Immature natural killer cell (primary cell): ENCODE measurements at regions not wholly inside any gene's neighbourhood (a gene's known extent, or its start where the extent isn't known, plus 50 kb on each side); places are given as distances from the start of the nearest gene placed in this dataset.
A peak's percentile ranks its signal among the peaks of the same experiment; 100 is the strongest.
"Not testable (repeated sequence)": the region's sequence is repeated elsewhere in the genome, so short reads cannot be mapped to it uniquely, and the experiment has no call there.

Experiments used
- DNase-seq, 3 donors: peaks; one replicate each; pipeline ENCODE4 v3.0.0; 2022; ENCODE audit warnings: mixed read lengths in 1 of 3
- H3K27ac Mint-ChIP-seq, 6 donors: one replicate each; pipeline ENCODE4 v1.8.0; 2020; ENCODE audit warnings: mixed read lengths in 6 of 6, mild to moderate bottlenecking in 5 of 6, inconsistent platforms in 4 of 6, moderate library complexity in 3 of 6
- H3K27me3 Mint-ChIP-seq, 3 donors: one replicate each; pipeline ENCODE4 v1.8.0; 2020 to 2021; ENCODE audit warnings: low read depth in 3 of 3, mild to moderate bottlenecking in 3 of 3, mixed read lengths in 3 of 3, moderate library complexity in 3 of 3, inconsistent platforms in 1 of 3
- H3K36me3 Mint-ChIP-seq, 3 donors: one replicate each; pipeline ENCODE4 v1.8.0; 2020; ENCODE audit warnings: mixed read lengths in 3 of 3, inconsistent platforms in 2 of 3, mild to moderate bottlenecking in 2 of 3
- H3K4me1 Mint-ChIP-seq, 2 donors: one replicate each; pipeline ENCODE4 v1.8.0; 2020; ENCODE audit warnings: inconsistent platforms in 2 of 2, mild to moderate bottlenecking in 2 of 2, mixed read lengths in 2 of 2, moderate library complexity in 1 of 2
- H3K4me3 Mint-ChIP-seq, 5 donors: one replicate each; pipeline ENCODE4 v1.8.0; 2020; ENCODE audit warnings: mild to moderate bottlenecking in 5 of 5, mixed read lengths in 5 of 5, inconsistent platforms in 3 of 5, moderate library complexity in 3 of 5
- H3K9me3 Mint-ChIP-seq, 6 donors: one replicate each; pipeline ENCODE4 v1.8.0; 2020; ENCODE audit warnings: mild to moderate bottlenecking in 6 of 6, mixed read lengths in 6 of 6, inconsistent platforms in 4 of 6, moderate library complexity in 3 of 6

- not testable (repeated sequence) for H3K4me3 Mint-ChIP-seq, DNase-seq, H3K27ac Mint-ChIP-seq, H3K36me3 Mint-ChIP-seq, H3K4me1 Mint-ChIP-seq, H3K27me3 Mint-ChIP-seq
- H3K9me3 Mint-ChIP-seq, result peaks cover 0 to 29% (median 2%) of the 10 kb centered on the region in 6 donors
Observed at GRCh38 chr6:104676679-104677078, 183.0 kb downstream of the HACE1 start.

- H3K9me3 Mint-ChIP-seq, result peaks cover 0 to 29% (median 2%) of the 10 kb centered on the region in 6 donors
- not testable (repeated sequence) for H3K4me1 Mint-ChIP-seq, DNase-seq, H3K4me3 Mint-ChIP-seq, H3K36me3 Mint-ChIP-seq, H3K27ac Mint-ChIP-seq, H3K27me3 Mint-ChIP-seq
Observed at GRCh38 chr6:104675161-104675560, 184.6 kb downstream of the HACE1 start.

GRCh38 chr6:104673078-104673477, 186.6 kb downstream of the HACE1 start:
- not testable (repeated sequence) for DNase-seq, H3K27ac Mint-ChIP-seq

GRCh38 chr6:104671591-104671891, 188.2 kb downstream of the HACE1 start:
- DNase-seq, H3K4me1 Mint-ChIP-seq, H3K36me3 Mint-ChIP-seq, H3K27me3 Mint-ChIP-seq: not testable (repeated sequence)
- Mint-ChIP-seq H3K4me3 (peak overlapping the region in 1 of 5 donors; percentile 75), H3K9me3 (peaks cover 0 to 29% (median 2%) of the 10 kb centered on the region in 6 donors), H3K27ac (peak overlapping the region in 2 of 6 donors; percentile 87 to 88)

More at GRCh38 chr6:104673078-104673477, 186.6 kb downstream of the HACE1 start:
- not testable (repeated sequence) for H3K4me1 Mint-ChIP-seq, H3K36me3 Mint-ChIP-seq, H3K4me3 Mint-ChIP-seq, H3K27me3 Mint-ChIP-seq
- peaks cover 0 to 29% (median 2%) of the 10 kb centered on the region in 6 donors for H3K9me3 Mint-ChIP-seq

GRCh38 chr6:104670834-104671590, 188.7 kb downstream of the HACE1 start:
- not testable (repeated sequence) for H3K36me3 Mint-ChIP-seq, H3K27me3 Mint-ChIP-seq, H3K4me1 Mint-ChIP-seq
- H3K4me3 Mint-ChIP-seq, result peak overlapping the region in 1 of 5 donors; percentile 75
- H3K27ac Mint-ChIP-seq, result peak overlapping the region in 2 of 6 donors; percentile 87 to 88
- peaks cover 0 to 29% (median 2%) of the 10 kb centered on the region in 6 donors for H3K9me3 Mint-ChIP-seq
- DNase-seq, result peak in 1 of 3 donors; percentile 58

DNA sequence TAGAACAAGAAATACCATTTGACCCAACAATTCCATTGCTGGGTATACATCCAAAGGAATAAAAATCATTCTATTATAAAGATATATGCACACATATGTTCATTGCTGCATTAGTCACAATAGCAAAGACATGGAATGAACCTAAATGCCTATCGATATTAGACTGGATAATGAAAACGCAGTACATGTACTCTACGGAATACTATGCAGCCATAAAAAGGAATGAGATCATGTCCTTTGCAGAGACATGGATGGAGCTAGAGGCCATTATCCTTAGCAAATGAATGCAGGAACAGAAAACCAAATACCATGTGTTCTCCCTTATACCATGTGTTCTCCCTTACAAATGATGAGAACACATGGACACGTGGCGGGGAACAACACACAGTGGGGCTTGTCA, 190.2 kb downstream of the HACE1 start:
- Mint-ChIP-seq H3K36me3 (no peaks in the 10 kb centered on the region), H3K27ac (no peak overlapping the region), H3K4me1 (no peaks in the 10 kb centered on the region), H3K4me3 (no peak overlapping the region), H3K9me3 (peaks cover 0 to 27% (median 3%) of the 10 kb centered on the region in 6 donors), H3K27me3 (peaks cover 3 to 6% (median 4%) of the 10 kb centered on the region in 3 donors)
- no peak for DNase-seq

DNA sequence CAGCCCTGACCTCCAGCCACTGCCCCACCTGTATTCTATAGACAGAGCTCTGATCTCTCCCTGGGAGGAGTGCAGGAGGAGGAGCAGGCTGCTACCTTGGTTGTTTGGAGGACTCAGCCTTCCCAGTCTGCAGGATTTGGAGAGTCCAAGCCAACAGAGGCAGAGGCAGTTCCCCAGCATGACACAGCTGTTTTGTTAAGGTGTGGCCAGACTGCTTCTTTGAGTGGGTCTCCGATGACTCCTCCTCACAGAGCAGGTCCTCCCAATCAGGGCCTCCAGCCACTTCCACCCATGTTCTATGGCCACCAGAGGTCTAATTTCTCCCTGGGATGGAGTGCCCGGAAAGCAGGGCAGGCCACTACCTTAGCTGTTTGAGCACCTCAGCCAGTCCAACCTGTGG, 203.5 kb downstream of the HACE1 start:
- Mint-ChIP-seq H3K27ac (no peak overlapping the region), H3K9me3 (peaks cover 0 to 7% (median under 1%) of the 10 kb centered on the region in 6 donors), H3K4me3 (no peak overlapping the region), H3K36me3 (no peaks in the 10 kb centered on the region), H3K4me1 (no peaks in the 10 kb centered on the region), H3K27me3 (no peaks in the 10 kb centered on the region)
- DNase-seq, result no peak

DNA sequence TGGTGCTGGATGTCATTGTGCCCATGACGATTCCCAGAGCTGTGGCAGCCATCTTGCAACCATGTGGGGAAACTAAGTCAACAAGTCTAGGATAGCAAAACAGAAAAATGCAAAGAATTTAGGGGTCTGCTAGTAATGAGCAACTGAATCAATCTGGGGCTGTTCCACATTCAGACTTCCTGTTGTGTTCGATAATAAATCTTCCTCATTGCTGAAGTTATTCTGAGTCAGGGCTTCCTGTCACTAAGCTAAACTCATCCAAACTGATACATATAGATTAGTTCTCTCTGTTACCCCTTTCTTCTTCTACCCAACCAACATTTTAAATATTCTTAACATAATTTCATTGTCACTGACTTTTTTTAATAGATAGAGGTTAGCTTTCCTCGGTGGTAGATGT, 205.9 kb downstream of the HACE1 start:
- Mint-ChIP-seq H3K36me3 (no peaks in the 10 kb centered on the region), H3K27ac (no peak overlapping the region), H3K27me3 (no peaks in the 10 kb centered on the region), H3K4me1 (no peaks in the 10 kb centered on the region), H3K4me3 (no peak overlapping the region), H3K9me3 (no peaks in the 10 kb centered on the region)
- no peak for DNase-seq

- H3K36me3 Mint-ChIP-seq, result peaks cover 0 to 3% (median 0%) of the 10 kb centered on the region in 3 donors
- H3K27ac Mint-ChIP-seq, result no peak overlapping the region
- no peak for DNase-seq
- no peak overlapping the region for H3K4me3 Mint-ChIP-seq
- no peaks in the 10 kb centered on the region for H3K4me1 Mint-ChIP-seq
- H3K9me3 Mint-ChIP-seq, result peaks cover 0 to 4% (median under 1%) of the 10 kb centered on the region in 6 donors
- peaks cover 5 to 10% (median 6%) of the 10 kb centered on the region in 3 donors for H3K27me3 Mint-ChIP-seq
Observed at GRCh38 chr6:104648347-104648746, 211.4 kb downstream of the HACE1 start.

- H3K4me1 Mint-ChIP-seq, result no peaks in the 10 kb centered on the region
- no peak for DNase-seq
- H3K27me3 Mint-ChIP-seq, result peaks cover 5 to 10% (median 6%) of the 10 kb centered on the region in 3 donors
- no peak overlapping the region for H3K4me3 Mint-ChIP-seq
- H3K9me3 Mint-ChIP-seq, result peaks cover 0 to 4% (median under 1%) of the 10 kb centered on the region in 6 donors
- H3K36me3 Mint-ChIP-seq, result peaks cover 0 to 3% (median 0%) of the 10 kb centered on the region in 3 donors
- H3K27ac Mint-ChIP-seq, result no peak overlapping the region
Observed at GRCh38 chr6:104644848-104645247, 214.9 kb downstream of the HACE1 start.

- H3K9me3 Mint-ChIP-seq, result peaks cover 0 to 7% (median under 1%) of the 10 kb centered on the region in 6 donors
- H3K4me1 Mint-ChIP-seq, result no peaks in the 10 kb centered on the region
- peaks cover 6 to 10% (median 6%) of the 10 kb centered on the region in 3 donors for H3K27me3 Mint-ChIP-seq
- no peak overlapping the region for H3K4me3 Mint-ChIP-seq
- H3K36me3 Mint-ChIP-seq, result peaks cover 0 to 3% (median 0%) of the 10 kb centered on the region in 3 donors
- no peak overlapping the region for H3K27ac Mint-ChIP-seq
- no peak for DNase-seq
Observed at GRCh38 chr6:104642871-104643270, 216.8 kb downstream of the HACE1 start.

- Mint-ChIP-seq H3K27me3 (peaks cover 3 to 10% (median 4%) of the 10 kb centered on the region in 3 donors), H3K27ac (no peak overlapping the region), H3K4me3 (no peak overlapping the region), H3K36me3 (peaks cover 0 to 2% (median 0%) of the 10 kb centered on the region in 3 donors), H3K4me1 (no peaks in the 10 kb centered on the region), H3K9me3 (peaks cover 0 to 7% (median under 1%) of the 10 kb centered on the region in 6 donors)
- DNase-seq, result no peak
Observed at GRCh38 chr6:104640761-104641160, 219.0 kb downstream of the HACE1 start.

- H3K9me3 Mint-ChIP-seq, result peaks cover 0 to 7% (median 0%) of the 10 kb centered on the region in 6 donors
- no peak for DNase-seq
- peaks cover 3 to 5% (median 4%) of the 10 kb centered on the region in 3 donors for H3K27me3 Mint-ChIP-seq
- no peak overlapping the region for H3K4me3 Mint-ChIP-seq
- H3K36me3 Mint-ChIP-seq, result no peaks in the 10 kb centered on the region
- no peak overlapping the region for H3K27ac Mint-ChIP-seq
- no peaks in the 10 kb centered on the region for H3K4me1 Mint-ChIP-seq
Observed at GRCh38 chr6:104640150-104640700, 219.5 kb downstream of the HACE1 start.

DNA sequence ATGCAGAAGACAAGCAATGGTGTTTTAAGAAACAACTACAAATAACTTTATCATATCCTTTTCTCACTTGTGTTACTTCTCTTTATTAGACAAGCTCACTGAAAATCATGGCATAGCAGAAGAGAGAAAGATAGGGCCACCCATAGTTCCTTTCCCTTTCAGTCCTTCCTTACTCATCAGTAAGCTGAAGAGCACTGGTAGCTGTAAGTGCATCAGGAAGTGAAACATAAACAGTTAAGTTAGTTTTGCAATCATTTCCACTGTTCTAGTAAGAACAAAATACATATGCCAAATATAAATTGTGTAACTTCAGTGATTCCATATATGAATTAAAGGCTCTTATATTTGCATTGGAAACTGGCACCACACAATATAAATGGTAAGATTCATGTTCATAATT, 220.1 kb downstream of the HACE1 start:
- no peak for DNase-seq
- peaks cover 0 to 7% (median 0%) of the 10 kb centered on the region in 6 donors for H3K9me3 Mint-ChIP-seq

More for the DNA sequence above, 220.1 kb downstream of the HACE1 start:
- Mint-ChIP-seq H3K4me3 (no peak overlapping the region), H3K27ac (no peak overlapping the region), H3K27me3 (peaks cover under 1 to 4% (median 4%) of the 10 kb centered on the region in 3 donors), H3K4me1 (no peaks in the 10 kb centered on the region), H3K36me3 (no peaks in the 10 kb centered on the region)
